A673 (cell line): ENCODE measurements at regions not wholly inside any gene's neighbourhood (a gene's known extent, or its start where the extent isn't known, plus 50 kb on each side); places are given as distances from the start of the nearest gene placed in this dataset.

Experiments used
- BruUV-seq: library from RNA; stranded (reverse); fragments of 400-500 nt; replicated peaks from 2 replicates; lab custom pipeline; 2021; lab: Mats Ljungman, UMichigan
- CTCF ChIA-PET: fragments of 300-600 bp; sonication (Branson Sonifier 250); formaldehyde crosslinking; loops from one replicate; lab custom pipeline; 2022; ENCODE audit warnings: antibody characterized with exemption; lab: Charles Lee
- POLR2A ChIA-PET: fragments of 300-600 bp; sonication (Branson Sonifier 250); formaldehyde crosslinking; loops from one replicate; lab custom pipeline; 2022; ENCODE audit warnings: antibody characterized with exemption; ENCODE audit not compliant: low non-redundant PET; lab: Charles Lee
- DNase-seq: peaks from one replicate; pipeline ENCODE4 v3.0.0-alpha.2; 2015; ENCODE audit warnings: low spot score
- H3K27ac ChIP-seq: fragments of 200-600 bp; sonication (generic); 2 replicates; pipeline ENCODE4 v1.5.1; 2016; ENCODE audit warnings: mixed run types, low read depth, mild to moderate bottlenecking, mixed read lengths, antibody characterized with exemption, low read length; ENCODE audit not compliant: poor library complexity, severe bottlenecking
- H3K27me3 ChIP-seq: fragments of 200-600 bp; sonication (generic); replicated peaks from 2 replicates; pipeline ENCODE4 v1.6.1; 2017; ENCODE audit warnings: mixed run types, low read depth, mild to moderate bottlenecking, mixed read lengths, antibody characterized with exemption, low read length; ENCODE audit not compliant: insufficient read depth, poor library complexity
- H3K36me3 ChIP-seq: fragments of 200-600 bp; sonication (generic); 2 replicates; pipeline ENCODE4 v1.6.1; 2016; ENCODE audit warnings: mixed run types, mild to moderate bottlenecking, mixed read lengths, antibody characterized with exemption, low read length; ENCODE audit not compliant: insufficient read depth, poor library complexity, severe bottlenecking
- H3K4me1 ChIP-seq: fragments of 200-600 bp; sonication (generic); 2 replicates; pipeline ENCODE4 v1.6.1; 2017; ENCODE audit warnings: mixed run types, mild to moderate bottlenecking, mixed read lengths, antibody characterized with exemption, low read length; ENCODE audit not compliant: insufficient read depth, poor library complexity, severe bottlenecking
- H3K4me3 ChIP-seq: fragments of 200-600 bp; sonication (generic); 2 replicates; pipeline ENCODE4 v1.5.1; 2016; ENCODE audit warnings: low read depth, mixed run types, mild to moderate bottlenecking, mixed read lengths, low read length; ENCODE audit not compliant: poor library complexity, severe bottlenecking
- H3K9me3 ChIP-seq: fragments of 200-600 bp; sonication (generic); 2 replicates; pipeline ENCODE4 v1.6.1; 2016; ENCODE audit warnings: mixed run types, low read depth, mild to moderate bottlenecking, mixed read lengths, antibody characterized with exemption, low read length; ENCODE audit not compliant: poor library complexity, severe bottlenecking
- EZH2 ChIP-seq: fragments of 200-600 bp; sonication (generic); IDR thresholded peaks from 2 replicates; pipeline ENCODE4 v1.6.1; 2017; ENCODE audit warnings: borderline replicate concordance, low read depth, mild to moderate bottlenecking, mixed read lengths, antibody characterized with exemption, low read length; ENCODE audit not compliant: poor library complexity, severe bottlenecking
- intact Hi-C: fragments of 100-400 bp; cut with micrococcal nuclease; formaldehyde crosslinking; loops from one replicate; pipeline ENCODE4 v1.10.0; 2022; ENCODE audit not compliant: unreplicated experiment
- TF ChIP-seq, protein P1 (sequence below): fragments of 300-800, 200-600 bp; sonication (generic); conservative IDR thresholded peaks from 2 replicates; pipeline ENCODE4 v1.5.1; 2017; ENCODE audit warnings: low read depth, mild to moderate bottlenecking, antibody characterized with exemption, low read length, moderate library complexity, mixed read lengths

DNA sequence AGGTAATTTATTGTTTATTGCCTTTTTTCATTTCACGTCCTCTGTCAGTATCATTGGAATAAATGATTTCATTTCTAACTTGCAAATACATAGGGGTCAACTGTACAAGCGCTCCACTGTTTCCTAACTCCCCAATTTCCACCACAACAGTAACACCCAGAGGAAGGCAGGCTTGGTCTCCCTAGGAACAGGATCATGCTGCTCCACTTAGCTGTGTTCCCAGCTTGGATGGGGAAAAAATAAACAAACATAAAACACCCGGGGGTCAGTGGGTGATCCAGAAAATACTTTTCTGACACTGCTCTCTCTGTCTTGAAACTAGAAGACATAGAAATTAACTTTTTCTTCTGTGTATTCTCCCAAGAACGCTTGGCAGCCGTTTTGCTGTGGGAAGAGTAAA lies 772.5 kb downstream of the TRIML1 start:
- Histone ChIP-seq H3K36me3 (no peaks in the 10 kb centered on the region), H3K9me3 (no peaks in the 10 kb centered on the region), H3K4me3 (no peak overlapping the region), H3K27ac (no peak overlapping the region), H3K27me3 (peaks cover 29% of the 10 kb centered on the region), H3K4me1 (no peaks in the 10 kb centered on the region)
- DNase-seq: no peak
- no peak for TF ChIP-seq EZH2
- TF ChIP-seq, protein P1, sequence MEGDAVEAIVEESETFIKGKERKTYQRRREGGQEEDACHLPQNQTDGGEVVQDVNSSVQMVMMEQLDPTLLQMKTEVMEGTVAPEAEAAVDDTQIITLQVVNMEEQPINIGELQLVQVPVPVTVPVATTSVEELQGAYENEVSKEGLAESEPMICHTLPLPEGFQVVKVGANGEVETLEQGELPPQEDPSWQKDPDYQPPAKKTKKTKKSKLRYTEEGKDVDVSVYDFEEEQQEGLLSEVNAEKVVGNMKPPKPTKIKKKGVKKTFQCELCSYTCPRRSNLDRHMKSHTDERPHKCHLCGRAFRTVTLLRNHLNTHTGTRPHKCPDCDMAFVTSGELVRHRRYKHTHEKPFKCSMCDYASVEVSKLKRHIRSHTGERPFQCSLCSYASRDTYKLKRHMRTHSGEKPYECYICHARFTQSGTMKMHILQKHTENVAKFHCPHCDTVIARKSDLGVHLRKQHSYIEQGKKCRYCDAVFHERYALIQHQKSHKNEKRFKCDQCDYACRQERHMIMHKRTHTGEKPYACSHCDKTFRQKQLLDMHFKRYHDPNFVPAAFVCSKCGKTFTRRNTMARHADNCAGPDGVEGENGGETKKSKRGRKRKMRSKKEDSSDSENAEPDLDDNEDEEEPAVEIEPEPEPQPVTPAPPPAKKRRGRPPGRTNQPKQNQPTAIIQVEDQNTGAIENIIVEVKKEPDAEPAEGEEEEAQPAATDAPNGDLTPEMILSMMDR: no peak
- ChIA-PET CTCF (no interaction called here), POLR2A (no interaction called here)
- BruUV-seq: no TSS peak
- intact Hi-C loops: no loop called here

DNA sequence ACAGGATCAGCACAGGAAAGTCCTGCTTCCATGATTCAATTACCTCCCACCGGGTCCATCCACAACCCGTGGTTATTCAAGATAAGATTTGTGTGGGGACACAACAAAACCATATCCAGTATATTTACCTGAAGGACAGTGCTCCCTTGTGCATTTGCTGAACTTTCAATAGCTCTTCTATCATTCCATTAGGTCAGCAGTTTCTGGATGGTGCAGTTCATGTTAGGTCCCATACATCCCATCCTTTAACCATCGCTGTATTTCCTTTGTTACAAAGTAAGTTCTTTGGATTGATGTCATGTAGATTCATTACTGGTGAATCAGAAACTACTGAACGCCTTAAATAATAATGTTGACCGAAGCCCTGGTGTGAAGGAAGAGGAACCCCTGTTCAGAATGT lies 775.9 kb downstream of the TRIML1 start:
- POLR2A ChIA-PET: no interaction called here
- intact Hi-C loops: no loop called here
- H3K27me3 ChIP-seq: peaks cover 13% of the 10 kb centered on the region
- H3K27ac ChIP-seq: no peak overlapping the region
- CTCF ChIA-PET: no interaction called here
- no peaks in the 10 kb centered on the region for H3K9me3 ChIP-seq
- no peaks in the 10 kb centered on the region for H3K4me1 ChIP-seq
- no peak for DNase-seq
- no peak overlapping the region for H3K4me3 ChIP-seq
- no peak for TF ChIP-seq EZH2
- TF ChIP-seq, protein P1: no peak
- no peaks in the 10 kb centered on the region for H3K36me3 ChIP-seq
- BruUV-seq: no TSS peak

DNA sequence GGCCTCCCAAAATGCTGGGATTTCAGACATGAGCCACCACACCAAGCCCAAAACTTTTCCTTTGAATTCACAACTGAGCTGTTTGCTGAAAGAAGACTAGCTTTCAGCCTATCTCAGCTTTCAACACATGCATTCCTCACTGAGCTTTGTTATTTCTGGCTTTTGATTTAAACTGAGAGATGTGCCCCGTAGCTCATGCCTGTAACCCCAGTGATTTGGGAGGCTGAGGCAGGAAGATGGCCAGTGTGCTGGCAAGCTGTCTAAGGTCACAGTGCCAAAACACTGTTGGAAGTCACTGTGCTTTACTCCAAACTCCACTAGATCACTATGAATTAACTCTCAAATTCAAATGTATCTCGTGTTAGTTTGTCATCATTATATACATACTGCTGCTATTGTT lies 779.5 kb downstream of the TRIML1 start:
- POLR2A ChIA-PET: no interaction called here
- CTCF ChIA-PET: no interaction called here
- DNase-seq: no peak
- Histone ChIP-seq H3K36me3 (no peaks in the 10 kb centered on the region), H3K27me3 (no peaks in the 10 kb centered on the region), H3K9me3 (no peaks in the 10 kb centered on the region), H3K4me1 (no peaks in the 10 kb centered on the region), H3K4me3 (no peak overlapping the region), H3K27ac (no peak overlapping the region)
- BruUV-seq: no TSS peak
- TF ChIP-seq, protein P1: no peak
- no peak for TF ChIP-seq EZH2
- intact Hi-C loops: no loop called here
